Ishikawa (cell line): ENCODE measurements at regions not wholly inside any gene's neighbourhood (a gene's known extent, or its start where the extent isn't known, plus 50 kb on each side); places are given as distances from the start of the nearest gene placed in this dataset.

Source experiments
- FOXM1 ChIP-seq: IDR thresholded peaks from 2 replicates; pipeline ENCODE4 v1.6.1; 2012; ENCODE audit warnings: low read depth, borderline replicate concordance
- TF ChIP-seq, protein P1 (sequence below): IDR thresholded peaks from 2 replicates; pipeline ENCODE4 v1.6.1; 2012

DNA sequence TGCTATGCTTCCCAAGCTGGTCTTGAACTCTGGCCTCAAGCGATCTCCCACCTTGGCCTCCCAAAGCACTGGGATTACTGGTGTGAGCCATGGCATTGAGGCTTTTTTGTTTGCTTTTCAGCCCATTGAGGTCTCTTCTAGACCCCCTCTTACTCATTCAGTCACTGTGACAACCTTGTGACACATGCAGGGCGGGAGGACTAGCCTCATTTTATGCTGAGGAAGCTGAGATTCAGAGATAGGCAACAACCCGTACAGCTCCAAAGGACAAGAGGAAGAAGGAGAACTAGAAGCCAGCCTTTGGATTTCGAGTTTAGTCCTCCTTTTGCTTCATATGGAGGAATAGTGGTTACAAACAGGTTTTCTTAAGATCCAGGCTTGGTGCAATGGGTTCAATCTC, 83.9 kb upstream of the WDR26 start:
- TF ChIP-seq, protein P1, sequence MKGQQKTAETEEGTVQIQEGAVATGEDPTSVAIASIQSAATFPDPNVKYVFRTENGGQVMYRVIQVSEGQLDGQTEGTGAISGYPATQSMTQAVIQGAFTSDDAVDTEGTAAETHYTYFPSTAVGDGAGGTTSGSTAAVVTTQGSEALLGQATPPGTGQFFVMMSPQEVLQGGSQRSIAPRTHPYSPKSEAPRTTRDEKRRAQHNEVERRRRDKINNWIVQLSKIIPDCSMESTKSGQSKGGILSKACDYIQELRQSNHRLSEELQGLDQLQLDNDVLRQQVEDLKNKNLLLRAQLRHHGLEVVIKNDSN = no peak
- no peak for TF ChIP-seq FOXM1
